H1 (cell line): ENCODE measurements at regions not wholly inside any gene's neighbourhood (a gene's known extent, or its start where the extent isn't known, plus 50 kb on each side); places are given as distances from the start of the nearest gene placed in this dataset.

Experiments used
- CTCF ChIA-PET: fragments of 300-600 bp; sonication (Branson Sonifier 250); formaldehyde crosslinking; loops from one replicate; lab custom pipeline; 2021; ENCODE audit not compliant: partially characterized antibody; lab: Charles Lee
- POLR2A ChIA-PET: fragments of 300-600 bp; sonication (Branson Sonifier 250); formaldehyde crosslinking; loops from one replicate; lab custom pipeline; 2021; ENCODE audit warnings: inconsistent platforms; ENCODE audit not compliant: partially characterized antibody; lab: Charles Lee
- DNase-seq, 2 experiments: peaks; one replicate each; pipeline versions ENCODE4 v3.0.0 to v3.0.0-alpha.2; 2010 to 2022; ENCODE audit warnings: low spot score in 2 of 2, low read depth in 1 of 2, mixed read lengths in 1 of 2
- FAIRE-seq: peaks from 2 replicates; lab custom pipeline; 2011; peaks lifted over from hg19 to GRCh38; lab: Jason Lieb, UNC
- H2AFZ ChIP-seq: 2 replicates; pipeline ENCODE4 v1.8.1; 2012; ENCODE audit warnings: low read length, inconsistent platforms
- H2AK5ac ChIP-seq: 2 replicates; pipeline ENCODE4 v1.6.1; 2013; ENCODE audit warnings: low read depth, low read length
- H2BK120ac ChIP-seq: replicated peaks from 2 replicates; pipeline ENCODE3; 2013; ENCODE audit warnings: low read depth, low read length, inconsistent platforms
- H2BK12ac ChIP-seq: 2 replicates; pipeline ENCODE4 v1.6.1; 2013; ENCODE audit warnings: low read depth, low read length
- H2BK15ac ChIP-seq: 2 replicates; pipeline ENCODE4 v1.6.1; 2013; ENCODE audit warnings: low read length
- H2BK20ac ChIP-seq: 2 replicates; pipeline ENCODE4 v1.6.1; 2013; ENCODE audit warnings: low read length
- H2BK5ac ChIP-seq: 2 replicates; pipeline ENCODE4 v1.6.1; 2013; ENCODE audit warnings: low read depth, low read length
- H3K14ac ChIP-seq: 2 replicates; pipeline ENCODE4 v1.6.1; 2013; ENCODE audit warnings: inconsistent platforms; ENCODE audit not compliant: insufficient read length
- H3K18ac ChIP-seq: 2 replicates; pipeline ENCODE4 v1.6.1; 2013; ENCODE audit warnings: low read length; ENCODE audit errors: extremely low read depth
- H3K23ac ChIP-seq: 2 replicates; pipeline ENCODE4 v1.6.1; 2013; ENCODE audit warnings: inconsistent platforms; ENCODE audit not compliant: insufficient read length
- H3K23me2 ChIP-seq: 2 replicates; pipeline ENCODE4 v1.6.1; 2013; ENCODE audit warnings: low read depth, low read length
- H3K27ac ChIP-seq: 2 replicates; pipeline ENCODE4 v1.6.1; 2011; ENCODE audit warnings: low read depth, low read length, inconsistent platforms
- H3K27me3 ChIP-seq, 4 experiments: replicated peaks in 1 of 4; 1 replicate in 1 of 4; 2 replicates in 3 of 4; pipeline versions ENCODE4 v1.6.1 to v1.8.1; 2011 to 2013; ENCODE audit warnings: low read length in 3 of 4, mild to moderate bottlenecking in 3 of 4, inconsistent platforms in 2 of 4, mixed read lengths in 2 of 4, moderate library complexity in 1 of 4; ENCODE audit not compliant: control insufficient read depth in 3 of 4, insufficient read depth in 3 of 4; ENCODE audit errors: extremely low read depth in 1 of 4
- H3K36me3 ChIP-seq, 4 experiments: 2 replicates each; pipeline versions ENCODE4 v1.6.1 to v1.8.1; 2011 to 2013; ENCODE audit warnings: mild to moderate bottlenecking in 4 of 4, low read length in 3 of 4, moderate library complexity in 2 of 4, control low read depth in 1 of 4, inconsistent platforms in 1 of 4; ENCODE audit not compliant: insufficient read depth in 4 of 4, control insufficient read depth in 2 of 4
- H3K4ac ChIP-seq: replicated peaks from 2 replicates; pipeline ENCODE3; 2013; ENCODE audit warnings: low read length, low read depth, mixed read lengths, inconsistent platforms; ENCODE audit not compliant: insufficient read length
- H3K4me1 ChIP-seq, 4 experiments: replicated peaks in 1 of 4; 1 replicate in 1 of 4; 2 replicates in 3 of 4; pipeline versions ENCODE4 v1.6.1 to v1.8.1; 2011 to 2013; ENCODE audit warnings: low read length in 3 of 4, inconsistent platforms in 2 of 4, mixed read lengths in 1 of 4; ENCODE audit not compliant: insufficient read depth in 4 of 4, control insufficient read depth in 3 of 4
- H3K4me2 ChIP-seq, 2 experiments: 2 replicates each; pipeline versions ENCODE4 v1.6.1 to v1.8.1; 2011 to 2013; ENCODE audit warnings: low read depth in 2 of 2, low read length in 2 of 2, control low read depth in 1 of 2, inconsistent platforms in 1 of 2, mild to moderate bottlenecking in 1 of 2; ENCODE audit not compliant: insufficient read depth in 1 of 2
- H3K4me3 ChIP-seq, 4 experiments: fragments of 200-600, 300-600 bp in 1 of 4; sonication (generic), shearing (Covaris generic), sonication (Bioruptor Twin) in 1 of 4; 2 replicates each; pipeline versions ENCODE4 v1.5.1 to v1.8.1; 2011 to 2016; ENCODE audit warnings: low read length in 4 of 4, low read depth in 3 of 4, control low read depth in 2 of 4, inconsistent platforms in 2 of 4, mild to moderate bottlenecking in 2 of 4, mixed read lengths in 1 of 4, moderate library complexity in 1 of 4; ENCODE audit not compliant: insufficient read depth in 2 of 4; ENCODE audit errors: extremely low read depth in 1 of 4
- H3K56ac ChIP-seq: replicated peaks from 2 replicates; pipeline ENCODE3; 2013; ENCODE audit warnings: low read depth, mild to moderate bottlenecking, mixed read lengths, low read length, inconsistent platforms; ENCODE audit not compliant: insufficient read length
- H3K79me1 ChIP-seq: 2 replicates; pipeline ENCODE4 v1.6.1; 2013; ENCODE audit warnings: low read depth, low read length, control low read depth
- H3K79me2 ChIP-seq, 2 experiments: 2 replicates each; pipeline versions ENCODE4 v1.6.1 to v1.8.1; 2012 to 2013; ENCODE audit warnings: low read length in 2 of 2, mild to moderate bottlenecking in 2 of 2, inconsistent platforms in 1 of 2; ENCODE audit not compliant: insufficient read depth in 2 of 2, control insufficient read depth in 1 of 2
- H3K9ac ChIP-seq, 4 experiments: replicated peaks in 1 of 4; 1 replicate in 1 of 4; 2 replicates in 3 of 4; pipeline versions ENCODE4 v1.6.1 to v1.8.1; 2011 to 2013; ENCODE audit warnings: low read depth in 3 of 4, low read length in 3 of 4, control low read depth in 2 of 4, mild to moderate bottlenecking in 2 of 4, moderate library complexity in 2 of 4, inconsistent platforms in 1 of 4; ENCODE audit errors: extremely low read depth in 1 of 4
- H3K9me3 ChIP-seq, 2 experiments: 2 replicates each; pipeline versions ENCODE4 v1.6.1 to v1.8.1; 2012 to 2013; ENCODE audit warnings: mild to moderate bottlenecking in 2 of 2, moderate library complexity in 2 of 2, control low read depth in 1 of 2, inconsistent platforms in 1 of 2, low read depth in 1 of 2, low read length in 1 of 2, mixed read lengths in 1 of 2; ENCODE audit not compliant: insufficient read depth in 2 of 2
- H4K20me1 ChIP-seq, 2 experiments: replicated peaks in 1 of 2; 2 replicates each; pipeline versions ENCODE3 to v1.8.1; 2011 to 2013; ENCODE audit warnings: inconsistent platforms in 2 of 2, low read length in 2 of 2, mild to moderate bottlenecking in 1 of 2; ENCODE audit not compliant: insufficient read depth in 2 of 2, control insufficient read depth in 1 of 2
- H4K5ac ChIP-seq: 2 replicates; pipeline ENCODE4 v1.6.1; 2013; ENCODE audit warnings: low read length, low read depth, mixed read lengths, inconsistent platforms; ENCODE audit not compliant: insufficient read length
- H4K8ac ChIP-seq: 2 replicates; pipeline ENCODE4 v1.8.0; 2013; ENCODE audit warnings: mild to moderate bottlenecking, moderate library complexity, low read length, inconsistent platforms; ENCODE audit not compliant: insufficient read depth; ENCODE audit errors: extremely low read depth
- H4K91ac ChIP-seq: replicated peaks from 2 replicates; pipeline ENCODE3; 2013; ENCODE audit warnings: low read length, mixed read lengths, inconsistent platforms; ENCODE audit not compliant: insufficient read length
- BCL11A ChIP-seq, 2 experiments: IDR thresholded peaks; one replicate each; pipeline ENCODE4 v1.6.1; 2011; ENCODE audit warnings: low read depth in 2 of 2, low read length in 2 of 2, mild to moderate bottlenecking in 2 of 2
- CBX8 ChIP-seq: fragments of 300-800, 300-1000 bp; sonication (generic); IDR thresholded peaks from 2 replicates; pipeline ENCODE4 v1.7.1; 2016; ENCODE audit warnings: low read depth, low read length, borderline replicate concordance
- POU5F1 ChIP-seq: IDR thresholded peaks from 2 replicates; pipeline ENCODE4 v1.6.1; 2011; ENCODE audit warnings: low read depth, mild to moderate bottlenecking, low read length, moderate library complexity
- RXRA ChIP-seq: IDR thresholded peaks from 2 replicates; pipeline ENCODE4 v1.6.1; 2011; ENCODE audit warnings: low read depth, mild to moderate bottlenecking, low read length, moderate library complexity; ENCODE audit not compliant: insufficient read depth
- SP4 ChIP-seq: IDR thresholded peaks from 2 replicates; pipeline ENCODE4 v1.6.1; 2012; ENCODE audit warnings: low read length, inconsistent platforms
- TAF1 ChIP-seq: IDR thresholded peaks from 2 replicates; pipeline ENCODE4 v1.6.1; 2011; ENCODE audit warnings: mild to moderate bottlenecking, low read depth, low read length
- TAF7 ChIP-seq: optimal IDR thresholded peaks from 2 replicates; pipeline ENCODE3; 2011; ENCODE audit warnings: low read depth, mild to moderate bottlenecking, inconsistent platforms, low read length, moderate library complexity, borderline replicate concordance
- WGBS, 2 experiments: shearing (Covaris generic) in 1 of 2; methylation state at CpG; one replicate each; pipeline versions ENCODE4 v1.1.6 to v1.1.7; 2013 to 2015; ENCODE audit warnings: low lambda C conversion rate in 2 of 2, mixed read lengths in 2 of 2, inconsistent platforms in 1 of 2, low coverage in 1 of 2, missing lambda C conversion rate in 1 of 2; ENCODE audit not compliant: insufficient replicate concordance in 2 of 2, insufficient coverage in 1 of 2, insufficient read length in 1 of 2; ENCODE audit errors: extremely low coverage in 1 of 2, missing lambda C conversion rate in 1 of 2; 5-methylcytosine and 5-hydroxymethylcytosine counted together
- TF ChIP-seq, protein P1 (sequence below): IDR thresholded peaks from 2 replicates; pipeline ENCODE4 v1.6.1; 2011; ENCODE audit warnings: low read length, improper control_type of control experiment

DNA sequence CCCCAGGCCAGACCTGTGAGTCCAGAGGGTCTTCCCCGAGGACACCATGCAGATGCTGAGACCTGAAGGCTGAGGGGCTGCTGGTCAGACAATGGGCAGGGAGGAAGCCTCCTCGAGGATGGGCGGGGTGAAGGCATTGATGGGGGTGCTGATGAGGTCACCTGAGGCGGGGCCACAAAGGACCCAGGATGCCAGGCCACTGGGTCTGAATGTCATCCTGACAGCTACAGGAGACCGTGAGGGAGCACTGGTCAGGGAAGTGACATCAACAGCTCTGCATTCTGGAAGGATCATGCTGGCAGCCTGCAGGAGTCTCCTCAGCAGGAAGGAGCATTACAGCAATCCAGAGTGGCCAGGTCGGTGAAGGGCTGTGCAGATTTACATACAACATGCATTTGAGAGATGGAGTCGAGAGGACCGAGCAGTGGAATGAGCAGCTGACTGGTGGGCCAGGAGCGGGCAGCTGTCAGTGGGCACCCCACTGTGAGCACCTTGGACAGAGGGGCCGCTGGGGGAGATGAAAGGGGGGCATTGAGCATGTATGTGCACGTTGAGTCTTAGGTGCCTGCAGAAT, 77.7 kb upstream of the ADAMTS2 start:
- no peaks in the 10 kb centered on the region; a peak in 1 of 7 replicates for H3K27me3 ChIP-seq
- POLR2A ChIA-PET = no interaction called here

More for the DNA sequence above, 77.7 kb upstream of the ADAMTS2 start:
- H3K18ac ChIP-seq = no peak overlapping the region
- H4K20me1 ChIP-seq = no peaks in the 10 kb centered on the region
- no peaks in the 10 kb centered on the region for H3K79me1 ChIP-seq
- H3K9ac ChIP-seq = no peak overlapping the region
- H4K8ac ChIP-seq = no peak overlapping the region
- TF ChIP-seq SP4 = no peak
- TF ChIP-seq, protein P1, sequence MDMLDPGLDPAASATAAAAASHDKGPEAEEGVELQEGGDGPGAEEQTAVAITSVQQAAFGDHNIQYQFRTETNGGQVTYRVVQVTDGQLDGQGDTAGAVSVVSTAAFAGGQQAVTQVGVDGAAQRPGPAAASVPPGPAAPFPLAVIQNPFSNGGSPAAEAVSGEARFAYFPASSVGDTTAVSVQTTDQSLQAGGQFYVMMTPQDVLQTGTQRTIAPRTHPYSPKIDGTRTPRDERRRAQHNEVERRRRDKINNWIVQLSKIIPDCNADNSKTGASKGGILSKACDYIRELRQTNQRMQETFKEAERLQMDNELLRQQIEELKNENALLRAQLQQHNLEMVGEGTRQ = no peak
- TF ChIP-seq TAF1 = no peak
- TF ChIP-seq RXRA = no peak
- no peak for TF ChIP-seq POU5F1
- TF ChIP-seq CBX8 = no peak
- no peak for TF ChIP-seq TAF7
- TF ChIP-seq BCL11A (IDR thresholded peaks at IDR 0.05; ENCODE audit: low read depth in 2 of 2, low read length in 2 of 2) = no peak
- H2AK5ac ChIP-seq = no peak overlapping the region
- no peak overlapping the region for H3K27ac ChIP-seq
- H3K9me3 ChIP-seq = no peaks in the 10 kb centered on the region
- H3K4me3 ChIP-seq = no peak overlapping the region
- no peak overlapping the region for H2AFZ ChIP-seq
- no peaks in the 10 kb centered on the region for H3K79me2 ChIP-seq
- H3K36me3 ChIP-seq = no peaks in the 10 kb centered on the region
- no peak overlapping the region for H3K14ac ChIP-seq
- no peak overlapping the region for H4K91ac ChIP-seq
- no peak overlapping the region for H3K4me2 ChIP-seq
- H3K23me2 ChIP-seq = no peaks in the 10 kb centered on the region
- DNase-seq (no peak), FAIRE-seq (no peak)
- H3K23ac ChIP-seq = no peak overlapping the region
- CTCF ChIA-PET = interaction anchor here (0.8 to 3.1 kb wide), 4 partner anchors 10 to 71 kb away, joined by 3 to 11 read pairs (median 4); no protein-coding TSS in a partner anchor
- no peak overlapping the region for H2BK12ac ChIP-seq
- H3K56ac ChIP-seq = no peak overlapping the region
- no peak overlapping the region for H2BK120ac ChIP-seq
- H2BK5ac ChIP-seq = no peak overlapping the region
- H2BK20ac ChIP-seq = no peak overlapping the region
- H3K4me1 ChIP-seq = no peaks in the 10 kb centered on the region; a peak in 2 of 7 replicates
- 89% methylated on average over 11 of the region's 11 CpGs; no CpG with 5 or more reads in 1 of the 2 experiments for WGBS, 2 experiments
- H2BK15ac ChIP-seq = no peak overlapping the region
- H4K5ac ChIP-seq = no peak overlapping the region
- no peak overlapping the region for H3K4ac ChIP-seq
